RWPE2 (cell line): ENCODE measurements at regions not wholly inside any gene's neighbourhood (a gene's known extent, or its start where the extent isn't known, plus 50 kb on each side); places are given as distances from the start of the nearest gene placed in this dataset.

Experiments
- ATAC-seq: fragments of 200-7000 bp; cut with Tn5 transposase; 3 replicates; pipeline ENCODE4 v1.9.1; 2021; ENCODE audit warnings: low read depth
- DNase-seq: peaks from one replicate; pipeline ENCODE4 v3.0.0-alpha.2; 2020; ENCODE audit warnings: low spot score
- H3K27ac ChIP-seq: fragments of 450-650 bp; 2 replicates; pipeline ENCODE4 v1.5.1; 2017; ENCODE audit warnings: mild to moderate bottlenecking; ENCODE audit not compliant: poor library complexity, severe bottlenecking
- H3K27me3 ChIP-seq: fragments of 250-450 bp; sonication (Bioruptor Pico); 2 replicates; pipeline ENCODE4 v1.5.1; 2021; ENCODE audit warnings: mild to moderate bottlenecking, moderate library complexity; ENCODE audit not compliant: insufficient read depth, poor library complexity, severe bottlenecking
- H3K36me3 ChIP-seq: fragments of 250-450 bp; sonication (Bioruptor Pico); 2 replicates; pipeline ENCODE4 v1.5.1; 2020; ENCODE audit warnings: low read depth, mild to moderate bottlenecking, moderate library complexity
- H3K4me1 ChIP-seq: fragments of 250-450 bp; sonication (Bioruptor Pico); 2 replicates; pipeline ENCODE4 v1.5.1; 2021; ENCODE audit warnings: mild to moderate bottlenecking, moderate library complexity; ENCODE audit not compliant: insufficient read depth, poor library complexity, severe bottlenecking
- H3K4me3 ChIP-seq: fragments of 250-450 bp; sonication (Bioruptor Pico); 2 replicates; pipeline ENCODE4 v1.5.1; 2021; ENCODE audit warnings: mild to moderate bottlenecking, moderate library complexity; ENCODE audit not compliant: severe bottlenecking
- H3K9me3 ChIP-seq: fragments of 250-450 bp; sonication (Bioruptor Pico); 2 replicates; pipeline ENCODE4 v1.5.1; 2021; ENCODE audit warnings: mild to moderate bottlenecking, moderate library complexity; ENCODE audit not compliant: severe bottlenecking
- TF ChIP-seq, protein P1 (sequence below): fragments of 450-650 bp; IDR thresholded peaks from one replicate; pipeline ENCODE4 v1.5.1; 2017; ENCODE audit warnings: mild to moderate bottlenecking, moderate library complexity; ENCODE audit not compliant: poor library complexity, severe bottlenecking

DNA sequence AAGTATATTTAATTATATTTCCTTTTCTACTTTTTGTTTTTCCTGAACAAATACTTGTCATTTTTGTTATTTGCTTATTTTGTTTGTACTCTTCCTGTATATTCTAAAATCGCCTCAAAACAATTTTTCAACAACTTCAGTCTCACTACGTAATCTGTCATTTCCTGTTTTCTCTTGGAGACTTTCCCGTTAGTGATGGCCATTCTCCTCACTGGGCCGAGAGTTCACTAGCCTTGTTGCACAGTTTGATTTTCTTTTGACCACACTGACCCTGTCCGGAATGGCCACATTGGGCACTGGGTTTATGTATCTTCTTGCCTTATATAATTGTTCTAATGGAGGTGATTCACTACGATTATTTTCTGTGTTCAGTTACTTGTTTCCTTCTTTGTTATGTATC lies 726.1 kb downstream of the FAM181B start:
- H3K9me3 ChIP-seq = no peaks in the 10 kb centered on the region
- TF ChIP-seq, protein P1, sequence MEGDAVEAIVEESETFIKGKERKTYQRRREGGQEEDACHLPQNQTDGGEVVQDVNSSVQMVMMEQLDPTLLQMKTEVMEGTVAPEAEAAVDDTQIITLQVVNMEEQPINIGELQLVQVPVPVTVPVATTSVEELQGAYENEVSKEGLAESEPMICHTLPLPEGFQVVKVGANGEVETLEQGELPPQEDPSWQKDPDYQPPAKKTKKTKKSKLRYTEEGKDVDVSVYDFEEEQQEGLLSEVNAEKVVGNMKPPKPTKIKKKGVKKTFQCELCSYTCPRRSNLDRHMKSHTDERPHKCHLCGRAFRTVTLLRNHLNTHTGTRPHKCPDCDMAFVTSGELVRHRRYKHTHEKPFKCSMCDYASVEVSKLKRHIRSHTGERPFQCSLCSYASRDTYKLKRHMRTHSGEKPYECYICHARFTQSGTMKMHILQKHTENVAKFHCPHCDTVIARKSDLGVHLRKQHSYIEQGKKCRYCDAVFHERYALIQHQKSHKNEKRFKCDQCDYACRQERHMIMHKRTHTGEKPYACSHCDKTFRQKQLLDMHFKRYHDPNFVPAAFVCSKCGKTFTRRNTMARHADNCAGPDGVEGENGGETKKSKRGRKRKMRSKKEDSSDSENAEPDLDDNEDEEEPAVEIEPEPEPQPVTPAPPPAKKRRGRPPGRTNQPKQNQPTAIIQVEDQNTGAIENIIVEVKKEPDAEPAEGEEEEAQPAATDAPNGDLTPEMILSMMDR = no peak
- ATAC-seq (no peak), DNase-seq (no peak)
- no peaks in the 10 kb centered on the region for H3K36me3 ChIP-seq
- H3K4me3 ChIP-seq = no peak overlapping the region
- no peaks in the 10 kb centered on the region for H3K27me3 ChIP-seq
- no peaks in the 10 kb centered on the region for H3K4me1 ChIP-seq
- H3K27ac ChIP-seq = no peak overlapping the region

- Histone ChIP-seq H3K36me3 (no peaks in the 10 kb centered on the region), H3K4me3 (no peak overlapping the region), H3K27me3 (no peaks in the 10 kb centered on the region), H3K4me1 (no peaks in the 10 kb centered on the region), H3K27ac (no peak overlapping the region), H3K9me3 (no peaks in the 10 kb centered on the region)
- TF ChIP-seq, protein P1 = no peak
- DNase-seq (no peak), ATAC-seq (no peak)
Observed at GRCh38 chr11:82004537-82005213, 729.0 kb downstream of the FAM181B start.

GRCh38 chr11:82003671-82004515 lies 729.8 kb downstream of the FAM181B start:
- Histone ChIP-seq H3K4me1 (no peaks in the 10 kb centered on the region), H3K27ac (no peak overlapping the region), H3K9me3 (no peaks in the 10 kb centered on the region), H3K36me3 (no peaks in the 10 kb centered on the region), H3K4me3 (no peak overlapping the region), H3K27me3 (no peaks in the 10 kb centered on the region)
- TF ChIP-seq, protein P1 = no peak
- no peak for ATAC-seq
- DNase-seq = no peak

DNA sequence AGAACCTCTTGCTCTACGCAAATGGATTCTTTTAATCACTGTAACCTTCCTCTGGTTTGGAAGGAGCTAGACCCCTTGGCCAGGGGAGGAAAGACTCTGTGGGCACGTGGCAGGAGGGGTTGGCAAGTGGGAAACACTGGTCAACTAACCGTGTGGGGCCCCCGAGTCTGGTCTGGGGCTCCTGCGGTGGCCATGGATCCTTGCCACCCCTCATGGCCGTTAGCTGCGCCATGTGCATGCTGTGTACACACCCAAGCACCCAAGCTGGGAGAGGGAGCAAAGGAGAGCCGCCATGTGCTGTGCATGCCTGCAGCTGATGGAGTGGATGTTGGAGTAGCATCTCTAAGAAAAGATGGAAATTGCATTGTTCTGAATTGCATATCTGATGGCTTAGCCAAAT lies 730.6 kb downstream of the FAM181B start:
- Histone ChIP-seq H3K4me3 (no peak overlapping the region), H3K9me3 (no peaks in the 10 kb centered on the region), H3K27me3 (no peaks in the 10 kb centered on the region), H3K4me1 (no peaks in the 10 kb centered on the region), H3K36me3 (no peaks in the 10 kb centered on the region), H3K27ac (no peak overlapping the region)
- ATAC-seq = no peak
- TF ChIP-seq, protein P1 = no peak
- DNase-seq = no peak

DNA sequence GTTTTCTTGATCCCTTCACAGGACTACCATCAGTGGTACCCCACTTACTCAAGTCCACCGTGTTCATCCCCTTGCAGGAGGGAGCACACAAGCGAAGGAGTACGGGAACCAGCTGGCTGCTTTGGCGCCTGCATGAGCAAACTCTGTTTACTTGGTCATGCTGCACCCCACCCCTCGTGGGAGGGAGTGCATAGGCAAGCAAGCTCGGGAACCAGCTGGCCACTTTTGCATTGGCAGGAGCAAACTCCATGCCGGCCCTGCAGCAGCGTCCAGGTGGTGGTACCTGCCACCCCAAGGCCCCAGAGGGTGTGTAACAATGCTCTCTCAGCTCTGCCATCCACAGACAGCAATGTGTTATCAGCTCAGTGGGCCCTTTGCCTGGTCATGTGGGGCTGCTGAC lies 737.8 kb downstream of the FAM181B start:
- H3K4me3 ChIP-seq = no peak overlapping the region
- DNase-seq (no peak), ATAC-seq (no peak)
- no peaks in the 10 kb centered on the region for H3K9me3 ChIP-seq
- no peaks in the 10 kb centered on the region for H3K27me3 ChIP-seq
- no peak overlapping the region for H3K27ac ChIP-seq
- no peaks in the 10 kb centered on the region for H3K4me1 ChIP-seq
- H3K36me3 ChIP-seq = no peaks in the 10 kb centered on the region
- TF ChIP-seq, protein P1 = no peak
